GM18498 (cell line): ENCODE measurements at regions not wholly inside any gene's neighbourhood (a gene's known extent, or its start where the extent isn't known, plus 50 kb on each side); places are given as distances from the start of the nearest gene placed in this dataset.
A peak's percentile ranks its signal among the peaks of the same experiment; 100 is the strongest.

Source experiments
- ATAC-seq: cut with Tn5 transposase; IDR thresholded peaks from one replicate; pipeline ENCODE4 v1.9.1; 2021; ENCODE audit warnings: mild to moderate bottlenecking, moderate library complexity; ENCODE audit not compliant: unreplicated experiment

DNA sequence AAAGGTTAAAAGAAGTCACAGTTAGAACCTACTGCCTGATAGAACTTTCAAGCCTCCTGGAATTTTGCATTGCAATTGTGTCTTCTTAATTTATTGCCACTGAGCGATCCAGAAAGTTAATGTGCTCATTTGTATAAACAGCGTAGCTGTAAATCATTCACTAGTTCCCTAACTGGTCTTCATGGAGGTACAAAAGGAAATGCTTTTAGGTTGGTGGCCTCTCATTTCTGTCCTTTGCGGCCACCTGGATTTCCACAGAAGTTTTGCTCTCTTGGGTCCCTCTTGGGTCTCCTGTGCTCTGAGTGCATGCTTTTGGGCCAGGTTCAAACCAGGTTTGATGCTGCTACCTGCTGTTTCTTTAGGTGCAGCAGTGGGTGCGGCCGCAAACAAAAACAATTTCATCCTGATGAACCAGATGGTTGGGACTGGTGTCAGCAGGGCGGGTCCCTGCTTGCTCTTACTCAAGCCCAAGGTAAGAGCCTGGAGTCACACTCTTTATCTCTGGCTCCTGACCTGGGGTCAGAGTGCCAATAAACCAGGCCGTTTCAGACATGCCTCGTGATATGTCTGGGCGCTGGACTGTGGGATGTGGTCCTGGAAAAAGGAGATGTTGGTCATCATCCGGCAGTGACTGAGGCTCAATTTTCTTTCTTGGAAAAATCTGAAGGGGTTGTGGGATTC is 270.1 kb downstream of the PTTG2 start:
- ATAC-seq = no peak

DNA sequence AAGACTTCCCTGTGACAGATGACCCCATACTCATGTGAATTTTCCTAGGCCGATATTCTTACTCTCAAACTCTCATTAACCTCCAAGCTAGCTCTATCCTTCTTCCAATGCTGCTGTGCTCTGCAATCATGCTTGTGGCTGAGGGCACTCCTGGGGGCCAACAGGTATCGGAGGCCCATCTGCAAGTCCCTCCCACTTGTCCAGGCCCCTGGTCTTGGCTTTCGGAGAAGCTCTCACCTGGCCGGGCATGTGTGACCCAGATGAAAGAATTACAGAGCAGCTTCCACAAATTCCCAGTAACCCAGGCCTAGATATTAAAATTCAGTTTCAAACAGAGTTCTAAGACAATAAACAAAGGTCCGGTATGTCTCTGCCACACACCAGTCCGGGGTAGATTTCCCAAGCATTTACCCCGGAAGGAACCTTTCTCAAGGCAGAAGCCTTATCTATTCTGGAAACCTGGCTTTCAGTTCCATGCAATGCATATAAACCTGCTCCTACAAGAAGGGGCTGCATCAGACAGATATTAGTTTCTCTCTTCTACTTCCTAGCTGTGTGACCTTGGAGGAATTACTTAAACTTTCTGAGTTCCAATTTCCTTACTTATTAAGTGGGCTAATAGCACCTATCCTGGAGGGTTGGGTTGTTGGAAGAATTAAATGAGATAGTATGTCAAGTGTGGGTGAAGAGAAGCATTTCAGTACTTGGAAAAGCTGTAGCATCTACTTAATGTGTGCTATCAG is 270.8 kb downstream of the PTTG2 start:
- no peak for ATAC-seq

DNA sequence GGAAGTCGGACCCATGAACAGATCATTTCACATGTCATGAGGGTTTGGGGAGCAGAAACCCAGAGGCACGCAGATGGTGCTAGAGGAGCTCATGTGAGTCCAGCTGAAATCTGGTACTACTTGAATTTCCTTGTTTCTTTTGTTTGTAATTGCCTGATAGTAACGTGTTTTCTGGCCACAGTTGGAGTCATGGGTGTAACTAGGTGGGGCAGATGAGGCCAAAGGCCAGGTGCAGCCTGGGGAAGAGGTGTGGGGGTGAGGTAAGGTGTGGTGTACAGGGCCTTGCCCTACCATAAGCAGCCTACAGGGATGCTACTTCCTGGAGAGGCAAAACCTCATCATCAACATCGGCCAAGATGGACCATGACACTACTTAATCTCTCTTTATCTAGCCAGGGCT is 271.4 kb downstream of the PTTG2 start:
- no peak for ATAC-seq

- no peak for ATAC-seq
Observed at GRCh38 chr4:38232741-38233140, 272.5 kb downstream of the PTTG2 start.

DNA sequence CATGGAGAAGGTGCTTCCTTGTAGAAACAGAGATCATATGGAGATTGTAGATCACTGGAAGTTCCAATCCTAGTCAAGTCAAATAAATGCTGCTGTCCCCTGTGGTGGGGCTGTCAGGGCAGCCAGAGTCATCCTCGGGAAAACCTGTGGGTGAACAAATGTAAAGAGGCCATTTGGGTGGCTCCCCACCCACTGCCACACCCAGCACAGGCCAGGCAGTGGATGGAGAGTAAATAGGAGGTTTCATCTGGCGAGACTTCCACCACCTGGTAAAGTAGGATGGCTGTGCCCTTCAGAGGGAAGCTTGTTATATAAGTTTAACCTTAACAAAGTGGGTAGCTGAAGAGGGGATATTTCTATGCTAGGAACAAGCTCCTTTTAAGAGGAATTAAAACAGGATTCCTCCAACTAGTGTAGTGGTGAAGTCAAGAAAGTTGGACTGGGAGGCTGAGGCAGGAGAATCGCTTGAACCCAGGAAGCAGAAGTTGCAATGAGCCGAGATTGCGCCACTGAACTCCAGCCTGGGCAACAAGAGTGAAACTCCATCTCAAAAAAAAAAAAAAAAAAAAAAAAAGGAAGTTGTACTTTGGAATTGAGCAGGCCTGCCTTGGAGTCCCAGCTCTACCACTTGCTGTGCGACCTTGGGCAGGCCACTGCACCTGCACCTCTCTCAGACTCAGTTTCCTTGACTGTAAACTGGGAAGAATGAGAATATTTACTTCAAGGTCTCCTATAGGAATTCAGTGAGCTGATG is 273.7 kb downstream of the PTTG2 start:
- no peak for ATAC-seq

GRCh38 chr4:38235354-38235753 is 275.2 kb downstream of the PTTG2 start:
- no peak for ATAC-seq

GRCh38 chr4:38236003-38236402 is 275.8 kb downstream of the PTTG2 start:
- ATAC-seq = no peak

GRCh38 chr4:38236503-38236902 is 276.3 kb downstream of the PTTG2 start:
- ATAC-seq = no peak

DNA sequence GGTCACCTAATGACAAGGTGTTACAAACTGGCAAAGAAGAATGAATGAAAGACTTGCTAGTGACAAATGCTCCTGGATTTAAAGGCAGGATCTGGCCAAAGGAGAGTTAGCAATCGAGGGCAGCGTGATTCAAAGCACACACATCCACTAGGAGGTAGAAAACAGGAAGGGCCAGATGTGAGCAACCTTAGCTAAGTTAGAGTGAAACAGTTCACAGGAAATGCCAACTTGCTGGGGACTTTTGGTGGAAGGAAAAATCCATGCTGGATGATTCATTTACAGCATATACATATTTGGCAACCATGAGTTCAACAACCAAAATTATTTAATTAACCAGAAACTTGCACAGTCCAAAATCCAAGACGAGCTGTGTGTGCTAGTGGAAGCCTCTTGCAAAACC is 276.9 kb downstream of the PTTG2 start:
- ATAC-seq = no peak

- no peak for ATAC-seq
Observed at GRCh38 chr4:38241541-38241940, 281.3 kb downstream of the PTTG2 start.

- no peak for ATAC-seq
Observed at GRCh38 chr4:38242101-38242500, 281.9 kb downstream of the PTTG2 start.

DNA sequence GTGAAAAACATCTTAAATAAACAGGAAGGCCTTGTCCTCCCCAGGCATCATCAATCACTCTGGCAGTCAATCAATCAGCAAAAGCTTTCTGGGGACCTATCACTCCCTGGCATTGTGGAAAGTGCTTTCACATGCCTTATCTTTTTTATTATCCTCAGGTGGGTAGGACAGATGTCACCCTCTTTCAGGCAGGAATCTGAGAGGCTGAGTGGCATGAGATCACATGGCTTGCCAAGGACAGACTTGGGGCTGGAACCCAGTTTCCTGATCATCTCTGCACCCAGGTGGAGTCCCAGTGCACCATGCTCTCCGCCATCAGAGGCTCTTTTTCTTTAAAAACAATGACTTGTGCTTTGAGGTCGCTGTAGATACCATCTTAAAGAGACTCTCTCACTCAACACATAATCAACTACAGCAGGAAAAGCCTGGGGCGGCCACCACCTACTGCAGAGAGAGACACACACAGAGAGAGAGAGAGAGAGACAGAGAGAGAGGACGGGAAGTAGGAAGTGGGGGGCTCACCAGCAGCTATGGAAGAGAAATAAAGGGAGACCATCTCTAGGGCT is 282.7 kb downstream of the PTTG2 start:
- ATAC-seq = no peak

- ATAC-seq = no peak
Observed at GRCh38 chr4:38243388-38244053, 283.3 kb downstream of the PTTG2 start.

DNA sequence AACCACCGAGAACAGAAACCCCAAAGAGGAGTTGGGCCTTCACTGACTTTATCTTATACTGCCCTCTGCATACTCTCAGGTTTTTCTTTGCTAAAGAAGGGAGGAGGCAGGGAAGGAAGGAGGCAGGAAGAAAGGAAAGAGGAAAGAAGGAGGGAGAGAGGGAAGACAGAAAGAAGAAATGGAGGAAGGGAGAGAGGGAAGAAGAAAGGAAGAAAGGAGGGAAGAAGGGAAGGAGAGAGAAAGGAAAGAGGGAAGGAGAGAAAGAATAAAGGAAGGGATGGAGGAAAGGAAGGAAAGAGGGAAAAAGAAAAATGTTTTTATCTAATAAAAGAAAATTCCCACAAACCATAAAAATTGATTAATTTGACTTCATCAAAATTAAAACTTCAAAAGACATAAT is 294.6 kb downstream of the PTTG2 start:
- ATAC-seq = no peak

- no peak for ATAC-seq
Observed at GRCh38 chr4:38255572-38255971, 295.4 kb downstream of the PTTG2 start.

GRCh38 chr4:38266616-38267015 is 306.4 kb downstream of the PTTG2 start:
- ATAC-seq = no peak

- peak; percentile 54 for ATAC-seq
Observed at GRCh38 chr4:38268108-38268820, 308.1 kb downstream of the PTTG2 start.

GRCh38 chr4:38268837-38269236 is 308.6 kb downstream of the PTTG2 start:
- ATAC-seq = peak; percentile 55

DNA sequence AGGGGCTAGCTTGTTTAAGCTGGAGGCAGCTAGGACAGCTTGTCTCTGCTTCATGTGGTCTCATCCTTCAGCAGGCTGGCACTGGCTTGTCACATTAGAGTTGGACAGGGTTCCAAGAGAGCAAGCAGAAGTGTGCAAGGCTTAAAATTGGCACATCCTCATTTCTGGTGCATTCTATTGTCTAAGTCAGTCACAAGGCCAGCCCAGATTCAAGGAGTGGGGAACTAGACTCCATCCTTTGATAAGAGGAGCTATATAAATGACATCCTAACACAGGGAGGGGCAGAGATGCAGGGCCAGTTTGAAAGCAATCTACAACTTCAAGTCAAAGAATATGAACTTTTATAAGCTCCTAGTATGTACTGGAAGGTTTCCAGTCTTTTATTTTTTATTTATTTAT is 313.2 kb downstream of the PTTG2 start:
- no peak for ATAC-seq

DNA sequence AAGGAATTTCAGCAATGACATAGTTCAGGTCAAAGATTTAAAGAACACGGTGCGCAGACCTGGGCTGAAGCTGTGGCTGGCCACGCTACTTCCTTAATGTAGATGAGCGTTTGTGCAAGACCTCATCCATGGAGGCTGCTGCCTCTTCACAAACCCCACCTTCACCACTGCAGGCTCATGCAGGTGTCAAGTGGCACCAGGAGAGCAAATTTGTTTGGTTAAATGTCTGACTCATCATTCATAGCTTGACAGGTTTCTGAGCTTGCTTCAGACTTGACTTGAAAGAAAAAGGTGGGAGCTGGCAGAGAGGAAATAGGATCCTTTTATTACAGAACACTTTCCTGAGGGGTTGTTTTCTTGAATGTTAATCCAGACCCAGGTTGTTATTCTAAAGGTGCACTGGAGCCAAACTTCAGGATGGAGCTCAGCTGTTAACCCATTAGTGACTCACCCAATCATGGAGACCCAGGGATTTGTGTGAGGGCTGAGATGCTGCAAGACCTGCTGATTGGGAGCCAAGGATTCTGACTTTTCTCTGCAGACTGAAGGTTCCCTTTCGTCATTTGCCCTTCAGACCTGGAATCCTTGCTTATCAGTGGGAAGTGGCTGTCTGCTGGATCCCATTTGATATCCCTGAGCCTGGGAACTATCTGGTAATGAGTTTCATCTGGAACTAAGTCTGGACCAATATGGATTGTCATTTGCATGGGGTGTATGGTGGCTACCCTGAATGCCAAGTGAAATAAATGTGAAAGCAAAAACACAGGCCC is 315.3 kb downstream of the PTTG2 start:
- ATAC-seq = no peak
